H1 (cell line): ENCODE measurements at regions not wholly inside any gene's neighbourhood (a gene's known extent, or its start where the extent isn't known, plus 50 kb on each side); places are given as distances from the start of the nearest gene placed in this dataset.
"Not testable (repeated sequence)": the region's sequence is repeated elsewhere in the genome, so short reads cannot be mapped to it uniquely, and the experiment has no call there.

Experiments used
- CTCF ChIA-PET: fragments of 300-600 bp; sonication (Branson Sonifier 250); formaldehyde crosslinking; loops from one replicate; lab custom pipeline; 2021; ENCODE audit not compliant: partially characterized antibody; lab: Charles Lee
- POLR2A ChIA-PET: fragments of 300-600 bp; sonication (Branson Sonifier 250); formaldehyde crosslinking; loops from one replicate; lab custom pipeline; 2021; ENCODE audit warnings: inconsistent platforms; ENCODE audit not compliant: partially characterized antibody; lab: Charles Lee
- DNase-seq, 2 experiments: peaks; one replicate each; pipeline versions ENCODE4 v3.0.0 to v3.0.0-alpha.2; 2010 to 2022; ENCODE audit warnings: low spot score in 2 of 2, low read depth in 1 of 2, mixed read lengths in 1 of 2
- FAIRE-seq: peaks from 2 replicates; lab custom pipeline; 2011; peaks lifted over from hg19 to GRCh38; lab: Jason Lieb, UNC
- H2AFZ ChIP-seq: 2 replicates; pipeline ENCODE4 v1.8.1; 2012; ENCODE audit warnings: low read length, inconsistent platforms
- H2AK5ac ChIP-seq: 2 replicates; pipeline ENCODE4 v1.6.1; 2013; ENCODE audit warnings: low read depth, low read length
- H2BK120ac ChIP-seq: replicated peaks from 2 replicates; pipeline ENCODE3; 2013; ENCODE audit warnings: low read depth, low read length, inconsistent platforms
- H2BK12ac ChIP-seq: 2 replicates; pipeline ENCODE4 v1.6.1; 2013; ENCODE audit warnings: low read depth, low read length
- H2BK15ac ChIP-seq: 2 replicates; pipeline ENCODE4 v1.6.1; 2013; ENCODE audit warnings: low read length
- H2BK20ac ChIP-seq: 2 replicates; pipeline ENCODE4 v1.6.1; 2013; ENCODE audit warnings: low read length
- H2BK5ac ChIP-seq: 2 replicates; pipeline ENCODE4 v1.6.1; 2013; ENCODE audit warnings: low read depth, low read length
- H3K14ac ChIP-seq: 2 replicates; pipeline ENCODE4 v1.6.1; 2013; ENCODE audit warnings: inconsistent platforms; ENCODE audit not compliant: insufficient read length
- H3K18ac ChIP-seq: 2 replicates; pipeline ENCODE4 v1.6.1; 2013; ENCODE audit warnings: low read length; ENCODE audit errors: extremely low read depth
- H3K23ac ChIP-seq: 2 replicates; pipeline ENCODE4 v1.6.1; 2013; ENCODE audit warnings: inconsistent platforms; ENCODE audit not compliant: insufficient read length
- H3K23me2 ChIP-seq: 2 replicates; pipeline ENCODE4 v1.6.1; 2013; ENCODE audit warnings: low read depth, low read length
- H3K27ac ChIP-seq: 2 replicates; pipeline ENCODE4 v1.6.1; 2011; ENCODE audit warnings: low read depth, low read length, inconsistent platforms
- H3K27me3 ChIP-seq, 4 experiments: replicated peaks in 1 of 4; 1 replicate in 1 of 4; 2 replicates in 3 of 4; pipeline versions ENCODE4 v1.6.1 to v1.8.1; 2011 to 2013; ENCODE audit warnings: low read length in 3 of 4, mild to moderate bottlenecking in 3 of 4, inconsistent platforms in 2 of 4, mixed read lengths in 2 of 4, moderate library complexity in 1 of 4; ENCODE audit not compliant: control insufficient read depth in 3 of 4, insufficient read depth in 3 of 4; ENCODE audit errors: extremely low read depth in 1 of 4
- H3K36me3 ChIP-seq, 4 experiments: 2 replicates each; pipeline versions ENCODE4 v1.6.1 to v1.8.1; 2011 to 2013; ENCODE audit warnings: mild to moderate bottlenecking in 4 of 4, low read length in 3 of 4, moderate library complexity in 2 of 4, control low read depth in 1 of 4, inconsistent platforms in 1 of 4; ENCODE audit not compliant: insufficient read depth in 4 of 4, control insufficient read depth in 2 of 4
- H3K4ac ChIP-seq: replicated peaks from 2 replicates; pipeline ENCODE3; 2013; ENCODE audit warnings: low read length, low read depth, mixed read lengths, inconsistent platforms; ENCODE audit not compliant: insufficient read length
- H3K4me1 ChIP-seq, 4 experiments: replicated peaks in 1 of 4; 1 replicate in 1 of 4; 2 replicates in 3 of 4; pipeline versions ENCODE4 v1.6.1 to v1.8.1; 2011 to 2013; ENCODE audit warnings: low read length in 3 of 4, inconsistent platforms in 2 of 4, mixed read lengths in 1 of 4; ENCODE audit not compliant: insufficient read depth in 4 of 4, control insufficient read depth in 3 of 4
- H3K4me2 ChIP-seq, 2 experiments: 2 replicates each; pipeline versions ENCODE4 v1.6.1 to v1.8.1; 2011 to 2013; ENCODE audit warnings: low read depth in 2 of 2, low read length in 2 of 2, control low read depth in 1 of 2, inconsistent platforms in 1 of 2, mild to moderate bottlenecking in 1 of 2; ENCODE audit not compliant: insufficient read depth in 1 of 2
- H3K4me3 ChIP-seq, 4 experiments: fragments of 200-600, 300-600 bp in 1 of 4; sonication (generic), shearing (Covaris generic), sonication (Bioruptor Twin) in 1 of 4; 2 replicates each; pipeline versions ENCODE4 v1.5.1 to v1.8.1; 2011 to 2016; ENCODE audit warnings: low read length in 4 of 4, low read depth in 3 of 4, control low read depth in 2 of 4, inconsistent platforms in 2 of 4, mild to moderate bottlenecking in 2 of 4, mixed read lengths in 1 of 4, moderate library complexity in 1 of 4; ENCODE audit not compliant: insufficient read depth in 2 of 4; ENCODE audit errors: extremely low read depth in 1 of 4
- H3K56ac ChIP-seq: replicated peaks from 2 replicates; pipeline ENCODE3; 2013; ENCODE audit warnings: low read depth, mild to moderate bottlenecking, mixed read lengths, low read length, inconsistent platforms; ENCODE audit not compliant: insufficient read length
- H3K79me1 ChIP-seq: 2 replicates; pipeline ENCODE4 v1.6.1; 2013; ENCODE audit warnings: low read depth, low read length, control low read depth
- H3K79me2 ChIP-seq, 2 experiments: 2 replicates each; pipeline versions ENCODE4 v1.6.1 to v1.8.1; 2012 to 2013; ENCODE audit warnings: low read length in 2 of 2, mild to moderate bottlenecking in 2 of 2, inconsistent platforms in 1 of 2; ENCODE audit not compliant: insufficient read depth in 2 of 2, control insufficient read depth in 1 of 2
- H3K9ac ChIP-seq, 4 experiments: replicated peaks in 1 of 4; 1 replicate in 1 of 4; 2 replicates in 3 of 4; pipeline versions ENCODE4 v1.6.1 to v1.8.1; 2011 to 2013; ENCODE audit warnings: low read depth in 3 of 4, low read length in 3 of 4, control low read depth in 2 of 4, mild to moderate bottlenecking in 2 of 4, moderate library complexity in 2 of 4, inconsistent platforms in 1 of 4; ENCODE audit errors: extremely low read depth in 1 of 4
- H3K9me3 ChIP-seq, 2 experiments: 2 replicates each; pipeline versions ENCODE4 v1.6.1 to v1.8.1; 2012 to 2013; ENCODE audit warnings: mild to moderate bottlenecking in 2 of 2, moderate library complexity in 2 of 2, control low read depth in 1 of 2, inconsistent platforms in 1 of 2, low read depth in 1 of 2, low read length in 1 of 2, mixed read lengths in 1 of 2; ENCODE audit not compliant: insufficient read depth in 2 of 2
- H4K20me1 ChIP-seq, 2 experiments: replicated peaks in 1 of 2; 2 replicates each; pipeline versions ENCODE3 to v1.8.1; 2011 to 2013; ENCODE audit warnings: inconsistent platforms in 2 of 2, low read length in 2 of 2, mild to moderate bottlenecking in 1 of 2; ENCODE audit not compliant: insufficient read depth in 2 of 2, control insufficient read depth in 1 of 2
- H4K5ac ChIP-seq: 2 replicates; pipeline ENCODE4 v1.6.1; 2013; ENCODE audit warnings: low read length, low read depth, mixed read lengths, inconsistent platforms; ENCODE audit not compliant: insufficient read length
- H4K8ac ChIP-seq: 2 replicates; pipeline ENCODE4 v1.8.0; 2013; ENCODE audit warnings: mild to moderate bottlenecking, moderate library complexity, low read length, inconsistent platforms; ENCODE audit not compliant: insufficient read depth; ENCODE audit errors: extremely low read depth
- H4K91ac ChIP-seq: replicated peaks from 2 replicates; pipeline ENCODE3; 2013; ENCODE audit warnings: low read length, mixed read lengths, inconsistent platforms; ENCODE audit not compliant: insufficient read length
- WGBS, 2 experiments: shearing (Covaris generic) in 1 of 2; methylation state at CpG; one replicate each; pipeline versions ENCODE4 v1.1.6 to v1.1.7; 2013 to 2015; ENCODE audit warnings: low lambda C conversion rate in 2 of 2, mixed read lengths in 2 of 2, inconsistent platforms in 1 of 2, low coverage in 1 of 2, missing lambda C conversion rate in 1 of 2; ENCODE audit not compliant: insufficient replicate concordance in 2 of 2, insufficient coverage in 1 of 2, insufficient read length in 1 of 2; ENCODE audit errors: extremely low coverage in 1 of 2, missing lambda C conversion rate in 1 of 2; 5-methylcytosine and 5-hydroxymethylcytosine counted together

- H4K20me1 ChIP-seq, POLR2A ChIA-PET, H3K4ac ChIP-seq: not testable (repeated sequence)
Measured at GRCh38 chr7:73218802-73219201, 89.8 kb downstream of the NSUN5 start.

DNA sequence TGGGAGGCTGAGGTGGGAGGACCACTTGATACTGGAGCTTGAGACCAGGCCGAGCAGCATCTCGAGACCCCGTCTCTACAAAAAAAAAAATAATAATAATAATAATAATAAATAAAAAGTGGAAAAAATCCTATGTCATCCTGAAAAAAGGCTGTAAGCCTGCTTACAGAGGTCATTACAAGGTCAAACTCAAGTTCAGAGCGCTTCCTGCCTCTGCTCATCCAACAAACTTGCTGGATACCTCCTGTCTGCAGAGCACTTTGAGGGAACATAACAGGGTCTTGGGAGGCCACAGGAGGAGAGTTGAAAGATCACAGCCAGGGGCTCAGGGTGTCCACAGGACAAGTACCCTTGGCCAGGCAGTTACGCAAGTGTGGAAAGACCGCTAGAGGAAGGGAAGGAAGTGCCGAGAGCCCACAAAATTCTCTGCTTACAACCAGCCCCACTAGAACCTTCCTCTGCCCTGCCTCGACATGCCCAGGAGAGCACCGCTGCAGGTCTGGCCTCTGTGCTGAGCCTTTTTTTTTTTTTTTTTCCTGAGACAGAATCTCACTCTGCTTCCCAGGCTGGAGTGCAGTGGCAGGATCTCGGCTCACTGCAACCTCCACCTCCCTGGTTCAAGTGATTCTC, 92.5 kb downstream of the NSUN5 start:
- H4K8ac ChIP-seq, H2BK5ac ChIP-seq, FAIRE-seq, H2BK12ac ChIP-seq, H3K36me3 ChIP-seq, H3K4me1 ChIP-seq, H3K9ac ChIP-seq, H2AFZ ChIP-seq, H4K91ac ChIP-seq, H2BK15ac ChIP-seq, H3K23ac ChIP-seq, DNase-seq, H3K4me2 ChIP-seq, H3K27ac ChIP-seq, H4K20me1 ChIP-seq, H4K5ac ChIP-seq, CTCF ChIA-PET, H2AK5ac ChIP-seq, H3K9me3 ChIP-seq, POLR2A ChIA-PET, H3K4me3 ChIP-seq, H3K14ac ChIP-seq, H3K56ac ChIP-seq, H3K23me2 ChIP-seq, H2BK20ac ChIP-seq, H3K4ac ChIP-seq, H3K79me2 ChIP-seq, H3K18ac ChIP-seq, H2BK120ac ChIP-seq, H3K79me1 ChIP-seq, H3K27me3 ChIP-seq: not testable (repeated sequence)
- WGBS, 2 experiments: 95% methylated on average over 1 of the region's 10 CpGs; no CpG with 5 or more reads in 1 of the 2 experiments

More at GRCh38 chr7:73218802-73219201, 89.8 kb downstream of the NSUN5 start:
- H3K14ac ChIP-seq, H3K56ac ChIP-seq, H2BK20ac ChIP-seq, H2BK15ac ChIP-seq, H2BK120ac ChIP-seq, H3K4me2 ChIP-seq, CTCF ChIA-PET, DNase-seq, H3K4me1 ChIP-seq, H2AK5ac ChIP-seq, H2BK12ac ChIP-seq, H3K79me1 ChIP-seq, H2BK5ac ChIP-seq, H3K36me3 ChIP-seq, H3K9ac ChIP-seq, H3K27me3 ChIP-seq, H3K27ac ChIP-seq, H4K5ac ChIP-seq, FAIRE-seq, H3K79me2 ChIP-seq, H3K18ac ChIP-seq, H3K23ac ChIP-seq, H4K91ac ChIP-seq, H3K23me2 ChIP-seq, H2AFZ ChIP-seq, H4K8ac ChIP-seq, H3K9me3 ChIP-seq, H3K4me3 ChIP-seq: not testable (repeated sequence)
- WGBS, 2 experiments: no CpG with 5 or more reads among the region's 2 CpGs
